ENCODE measurements at regions not wholly inside any gene's neighbourhood (a gene's known extent, or its start where the extent isn't known, plus 50 kb on each side); places are given as distances from the start of the nearest gene placed in this dataset.

GRCh38 chr10:3639546-3639945 lies 145.5 kb downstream of the KLF6 start:
- TF ChIP-seq CTCF (IDR thresholded peaks at IDR 0.05) (no peak), POLR2A (IDR thresholded peaks at IDR 0.05) (no peak), EP300 (IDR thresholded peaks at IDR 0.05) (no peak)
